GM20000 (cell line): ENCODE measurements at regions not wholly inside any gene's neighbourhood (a gene's known extent, or its start where the extent isn't known, plus 50 kb on each side); places are given as distances from the start of the nearest gene placed in this dataset.

Source experiments
- DNase-seq: peaks from one replicate; pipeline ENCODE4 v3.0.0; 2012; ENCODE audit warnings: low spot score
- TF ChIP-seq, protein P1 (sequence below): IDR thresholded peaks from 2 replicates; pipeline ENCODE4 v1.5.1; 2012; ENCODE audit warnings: mild to moderate bottlenecking, control low read depth; ENCODE audit errors: extremely low read depth, missing control alignments

DNA sequence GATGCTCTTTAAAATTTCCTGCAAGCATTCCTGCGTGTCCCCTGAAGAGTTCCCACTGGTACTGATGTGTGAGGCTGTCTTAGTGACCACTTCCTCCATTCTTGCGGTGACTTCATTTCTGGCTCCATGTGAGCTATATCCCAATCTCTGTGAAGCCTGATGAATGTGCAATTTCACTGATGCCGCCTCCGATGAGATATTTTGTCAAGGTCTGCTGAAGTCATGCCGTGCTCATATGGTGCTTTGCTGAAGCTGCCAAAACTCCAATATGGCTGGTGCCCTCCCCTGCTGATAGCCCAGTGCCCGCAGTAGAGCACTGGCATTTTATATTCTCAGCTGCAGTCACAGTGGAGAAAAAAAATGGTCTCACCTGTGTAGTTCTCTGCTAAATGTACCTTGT lies 271.5 kb downstream of the EFHB start:
- TF ChIP-seq, protein P1, sequence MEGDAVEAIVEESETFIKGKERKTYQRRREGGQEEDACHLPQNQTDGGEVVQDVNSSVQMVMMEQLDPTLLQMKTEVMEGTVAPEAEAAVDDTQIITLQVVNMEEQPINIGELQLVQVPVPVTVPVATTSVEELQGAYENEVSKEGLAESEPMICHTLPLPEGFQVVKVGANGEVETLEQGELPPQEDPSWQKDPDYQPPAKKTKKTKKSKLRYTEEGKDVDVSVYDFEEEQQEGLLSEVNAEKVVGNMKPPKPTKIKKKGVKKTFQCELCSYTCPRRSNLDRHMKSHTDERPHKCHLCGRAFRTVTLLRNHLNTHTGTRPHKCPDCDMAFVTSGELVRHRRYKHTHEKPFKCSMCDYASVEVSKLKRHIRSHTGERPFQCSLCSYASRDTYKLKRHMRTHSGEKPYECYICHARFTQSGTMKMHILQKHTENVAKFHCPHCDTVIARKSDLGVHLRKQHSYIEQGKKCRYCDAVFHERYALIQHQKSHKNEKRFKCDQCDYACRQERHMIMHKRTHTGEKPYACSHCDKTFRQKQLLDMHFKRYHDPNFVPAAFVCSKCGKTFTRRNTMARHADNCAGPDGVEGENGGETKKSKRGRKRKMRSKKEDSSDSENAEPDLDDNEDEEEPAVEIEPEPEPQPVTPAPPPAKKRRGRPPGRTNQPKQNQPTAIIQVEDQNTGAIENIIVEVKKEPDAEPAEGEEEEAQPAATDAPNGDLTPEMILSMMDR: no peak
- no peak for DNase-seq

GRCh38 chr3:19652336-19652735 lies 281.7 kb downstream of the EFHB start:
- DNase-seq: no peak
- TF ChIP-seq, protein P1: no peak

DNA sequence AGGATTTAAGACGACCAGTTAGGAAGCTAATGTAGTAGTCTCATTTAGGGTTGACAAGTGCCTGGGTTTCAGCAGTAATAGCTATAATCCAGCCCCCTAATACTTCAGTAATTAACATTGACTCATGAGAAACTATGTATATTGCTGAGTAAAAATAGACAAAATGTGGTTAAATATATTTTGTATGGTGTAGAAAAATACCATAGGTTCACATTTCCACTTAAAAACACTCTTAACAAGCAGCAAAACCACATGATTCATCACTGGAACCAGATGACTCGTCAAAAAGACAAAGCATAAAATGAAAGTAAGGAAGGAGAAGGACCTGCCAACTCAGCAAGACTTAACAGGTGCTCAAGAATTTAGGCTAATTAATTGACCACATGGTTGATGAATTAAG lies 288.9 kb downstream of the EFHB start:
- TF ChIP-seq, protein P1: no peak
- peak; percentile 16 for DNase-seq

GRCh38 chr3:19644405-19644804 lies 289.6 kb downstream of the EFHB start:
- TF ChIP-seq, protein P1: no peak
- DNase-seq: no peak

GRCh38 chr3:19641408-19641807 lies 292.6 kb downstream of the EFHB start:
- TF ChIP-seq, protein P1: no peak
- no peak for DNase-seq

DNA sequence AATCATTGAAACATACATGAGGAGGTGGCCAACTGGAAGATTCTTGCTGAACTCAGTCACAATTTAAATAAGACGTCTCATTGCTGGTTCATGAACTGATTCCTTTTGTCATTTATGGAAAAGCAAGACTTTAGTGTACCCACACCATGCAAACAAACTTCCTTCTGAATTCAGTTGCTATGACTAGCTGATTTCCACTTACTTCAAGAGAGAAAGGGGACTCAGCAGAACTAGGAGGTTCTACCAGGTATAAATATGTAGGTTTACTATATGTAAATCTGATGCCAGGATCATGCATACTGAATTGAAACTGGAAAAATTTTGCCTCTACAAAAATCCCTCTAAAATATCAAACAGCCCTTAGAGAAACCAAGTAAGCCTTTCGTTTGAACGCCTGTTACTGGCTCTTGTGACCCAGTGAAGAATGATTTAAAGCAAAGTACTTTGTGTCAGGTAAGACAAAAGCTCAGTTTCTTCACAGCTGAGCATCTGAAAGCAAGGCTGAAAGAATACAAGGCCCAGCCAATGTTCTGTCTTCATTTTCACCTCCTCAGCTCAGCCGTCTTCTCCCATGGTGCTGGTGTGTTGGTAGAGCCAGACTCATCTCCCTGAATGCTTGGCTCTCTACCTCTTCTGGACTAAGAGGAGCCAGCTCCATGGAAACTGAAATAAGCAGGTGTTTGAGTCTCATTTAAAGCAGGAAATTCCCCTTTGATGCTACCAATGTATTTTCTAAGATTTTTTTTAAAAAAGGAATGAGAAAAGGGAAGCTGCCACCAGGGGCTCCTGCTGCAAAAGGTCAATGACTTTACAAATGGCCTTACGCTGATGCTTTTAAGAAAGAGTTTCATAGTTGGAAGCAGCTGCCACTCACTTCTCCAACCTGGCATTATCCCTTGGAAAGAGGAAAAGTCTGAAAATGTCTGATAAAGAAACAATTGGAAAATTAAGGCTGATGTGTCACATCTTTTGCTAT lies 301.6 kb downstream of the EFHB start:
- DNase-seq: no peak
- TF ChIP-seq, protein P1: no peak

GRCh38 chr3:19598870-19599269 lies 335.1 kb downstream of the EFHB start:
- TF ChIP-seq, protein P1: no peak

More at GRCh38 chr3:19598870-19599269, 335.1 kb downstream of the EFHB start:
- DNase-seq: peak; percentile 6
